HG03432 (cell line): ENCODE measurements at regions not wholly inside any gene's neighbourhood (a gene's known extent, or its start where the extent isn't known, plus 50 kb on each side); places are given as distances from the start of the nearest gene placed in this dataset.

Experiments used
- ATAC-seq: cut with Tn5 transposase; IDR thresholded peaks from one replicate; pipeline ENCODE4 v1.9.1; 2021; ENCODE audit warnings: mild to moderate bottlenecking, moderate library complexity; ENCODE audit not compliant: unreplicated experiment

GRCh38 chr6:44657206-44657819 lies 269.8 kb downstream of the CDC5L start:
- ATAC-seq: no peak

GRCh38 chr6:44658571-44658970 lies 271.1 kb downstream of the CDC5L start:
- ATAC-seq: no peak

- ATAC-seq: no peak
Observed at GRCh38 chr6:44659726-44660125, 272.2 kb downstream of the CDC5L start.

GRCh38 chr6:44660561-44661220 lies 273.2 kb downstream of the CDC5L start:
- no peak for ATAC-seq

- ATAC-seq: no peak
Observed at GRCh38 chr6:44661221-44662008, 273.9 kb downstream of the CDC5L start.

GRCh38 chr6:44662461-44663121 lies 275.1 kb downstream of the CDC5L start:
- ATAC-seq: no peak

- no peak for ATAC-seq
Observed at GRCh38 chr6:44663860-44664634, 276.5 kb downstream of the CDC5L start.

- ATAC-seq: no peak
Observed at GRCh38 chr6:44664716-44665115, 277.2 kb downstream of the CDC5L start.

GRCh38 chr6:44665143-44665542 lies 277.6 kb downstream of the CDC5L start:
- no peak for ATAC-seq

GRCh38 chr6:44665683-44666082 lies 278.2 kb downstream of the CDC5L start:
- no peak for ATAC-seq

GRCh38 chr6:44666324-44666723 lies 278.8 kb downstream of the CDC5L start:
- no peak for ATAC-seq

GRCh38 chr6:44667226-44667625 lies 279.7 kb downstream of the CDC5L start:
- ATAC-seq: no peak

GRCh38 chr6:44667668-44668390 lies 280.3 kb downstream of the CDC5L start:
- no peak for ATAC-seq

- no peak for ATAC-seq
Observed at GRCh38 chr6:44668391-44668930, 281.0 kb downstream of the CDC5L start.

- ATAC-seq: no peak
Observed at GRCh38 chr6:44668976-44669934, 281.7 kb downstream of the CDC5L start.

GRCh38 chr6:44670146-44670545 lies 282.6 kb downstream of the CDC5L start:
- ATAC-seq: no peak

GRCh38 chr6:44671333-44671732 lies 283.8 kb downstream of the CDC5L start:
- ATAC-seq: no peak

- ATAC-seq: no peak
Observed at GRCh38 chr6:44672086-44672485, 284.6 kb downstream of the CDC5L start.

GRCh38 chr6:44672841-44673240 lies 285.3 kb downstream of the CDC5L start:
- no peak for ATAC-seq
